WTC11 (cell line): ENCODE measurements at regions not wholly inside any gene's neighbourhood (a gene's known extent, or its start where the extent isn't known, plus 50 kb on each side); places are given as distances from the start of the nearest gene placed in this dataset.
A peak's percentile ranks its signal among the peaks of the same experiment; 100 is the strongest.

Experiments
- ATAC-seq: fragments of 200-7000 bp; cut with Tn5 transposase; 2 replicates; pipeline ENCODE4 v1.10.0; 2021; ENCODE audit warnings: mild to moderate bottlenecking, moderate library complexity
- CTCF ChIA-PET: fragments of 300-600 bp; sonication (Branson Sonifier 250); formaldehyde crosslinking; loops from one replicate; lab custom pipeline; 2021; ENCODE audit warnings: antibody characterized with exemption; lab: Charles Lee
- POLR2A ChIA-PET: fragments of 350-600 bp; sonication (Branson Sonifier 250); formaldehyde crosslinking; loops from one replicate; lab custom pipeline; 2021; ENCODE audit warnings: antibody characterized with exemption; lab: Charles Lee
- DNase-seq: peaks from one replicate; pipeline ENCODE4 v3.0.0; 2021; ENCODE audit warnings: low spot score
- H3K27ac Mint-ChIP-seq: 2 replicates; pipeline ENCODE4 v1.8.0; 2021; ENCODE audit warnings: mixed read lengths
- H3K27me3 Mint-ChIP-seq: 2 replicates; pipeline ENCODE4 v1.8.0; 2021; ENCODE audit warnings: low read depth, mild to moderate bottlenecking, moderate library complexity, mixed read lengths
- H3K36me3 Mint-ChIP-seq: 2 replicates; pipeline ENCODE4 v1.8.0; 2021; ENCODE audit warnings: mixed read lengths
- H3K4me1 Mint-ChIP-seq: 2 replicates; pipeline ENCODE4 v1.8.0; 2022; ENCODE audit warnings: mixed read lengths
- H3K4me3 Mint-ChIP-seq: 2 replicates; pipeline ENCODE4 v1.8.0; 2021; ENCODE audit warnings: mild to moderate bottlenecking, moderate library complexity, mixed read lengths
- H3K9me3 Mint-ChIP-seq: 2 replicates; pipeline ENCODE4 v1.8.0; 2021; ENCODE audit warnings: mixed read lengths
- ARID4B ChIP-seq: sonication (generic); formaldehyde crosslinking; IDR thresholded peaks from 2 replicates; pipeline ENCODE4 v1.8.0; 2023; ENCODE audit warnings: missing genetic modification reagents, mild to moderate bottlenecking, borderline replicate concordance
- CTCF ChIP-seq: fragments of 200-600 bp; IDR thresholded peaks from 2 replicates; pipeline ENCODE4 v1.8.0; 2022; ENCODE audit warnings: antibody characterized with exemption
- EMX1 ChIP-seq: fragments of 250-450 bp; sonication (Bioruptor Pico); IDR thresholded peaks from 2 replicates; pipeline ENCODE4 v1.8.0; 2021; ENCODE audit warnings: mild to moderate bottlenecking
- ERG ChIP-seq: fragments of 250-450 bp; sonication (Bioruptor Pico); IDR thresholded peaks from 2 replicates; pipeline ENCODE4 v1.8.0; 2021; ENCODE audit warnings: mild to moderate bottlenecking
- FOXP1 ChIP-seq: sonication (generic); formaldehyde crosslinking; IDR thresholded peaks from 2 replicates; pipeline ENCODE4 v1.8.0; 2022; ENCODE audit warnings: missing genetic modification reagents, mild to moderate bottlenecking, moderate library complexity, borderline replicate concordance
- IRF2 ChIP-seq: sonication (generic); formaldehyde crosslinking; IDR thresholded peaks from 2 replicates; pipeline ENCODE4 v1.8.0; 2022; ENCODE audit warnings: low read depth, missing genetic modification reagents, borderline replicate concordance
- JUN ChIP-seq: sonication (generic); formaldehyde crosslinking; IDR thresholded peaks from 2 replicates; pipeline ENCODE4 v1.8.0; 2023; ENCODE audit warnings: mild to moderate bottlenecking, missing genetic modification reagents
- MXD4 ChIP-seq: fragments of 250-450 bp; sonication (Bioruptor Pico); IDR thresholded peaks from 2 replicates; pipeline ENCODE4 v1.8.0; 2021; ENCODE audit warnings: mild to moderate bottlenecking, moderate library complexity, borderline replicate concordance
- NFYB ChIP-seq: sonication (generic); formaldehyde crosslinking; conservative IDR thresholded peaks from 2 replicates; pipeline ENCODE4 v1.8.0; 2022; ENCODE audit warnings: low read depth, missing genetic modification reagents
- NR2C2 ChIP-seq: sonication (generic); formaldehyde crosslinking; IDR thresholded peaks from 2 replicates; pipeline ENCODE4 v1.8.0; 2022; ENCODE audit warnings: mild to moderate bottlenecking, missing genetic modification reagents
- OVOL2 ChIP-seq: fragments of 250-450 bp; sonication (Bioruptor Pico); IDR thresholded peaks from 2 replicates; pipeline ENCODE4 v1.9.0; 2021; ENCODE audit warnings: mild to moderate bottlenecking, borderline replicate concordance
- PRRX2 ChIP-seq: fragments of 250-450 bp; sonication (Bioruptor Pico); IDR thresholded peaks from 2 replicates; pipeline ENCODE4 v1.8.0; 2021; ENCODE audit warnings: mild to moderate bottlenecking
- SMAD3 ChIP-seq: sonication (generic); formaldehyde crosslinking; IDR thresholded peaks from 2 replicates; pipeline ENCODE4 v1.8.0; 2022; ENCODE audit warnings: missing genetic modification reagents, mild to moderate bottlenecking, borderline replicate concordance
- SMAD4 ChIP-seq: sonication (generic); formaldehyde crosslinking; IDR thresholded peaks from 2 replicates; pipeline ENCODE4 v1.8.0; 2022; ENCODE audit warnings: mild to moderate bottlenecking, missing genetic modification reagents
- SOX15 ChIP-seq: fragments of 250-450 bp; sonication (Bioruptor Pico); IDR thresholded peaks from 2 replicates; pipeline ENCODE4 v1.9.0; 2021; ENCODE audit warnings: mild to moderate bottlenecking
- TCF7 ChIP-seq: sonication (generic); formaldehyde crosslinking; IDR thresholded peaks from 2 replicates; pipeline ENCODE4 v1.8.0; 2022; ENCODE audit warnings: mild to moderate bottlenecking, low read depth, missing genetic modification reagents, moderate library complexity
- TEAD1 ChIP-seq: sonication (generic); formaldehyde crosslinking; IDR thresholded peaks from 2 replicates; pipeline ENCODE4 v1.8.0; 2022; ENCODE audit warnings: mild to moderate bottlenecking, missing genetic modification reagents
- TP53 ChIP-seq: sonication (generic); formaldehyde crosslinking; IDR thresholded peaks from 2 replicates; pipeline ENCODE4 v1.8.1; 2023; ENCODE audit warnings: mild to moderate bottlenecking, missing genetic modification reagents
- USF1 ChIP-seq: sonication (generic); formaldehyde crosslinking; IDR thresholded peaks from 2 replicates; pipeline ENCODE4 v1.8.0; 2022; ENCODE audit warnings: mild to moderate bottlenecking, missing genetic modification reagents
- USF2 ChIP-seq: sonication (generic); formaldehyde crosslinking; IDR thresholded peaks from 2 replicates; pipeline ENCODE4 v1.8.1; 2023; ENCODE audit warnings: mild to moderate bottlenecking, missing genetic modification reagents, moderate library complexity
- ZNF512 ChIP-seq: sonication (generic); formaldehyde crosslinking; IDR thresholded peaks from 2 replicates; pipeline ENCODE4 v1.8.1; 2022; ENCODE audit warnings: missing genetic modification reagents, borderline replicate concordance

GRCh38 chr2:60052601-60053000 lies 500.9 kb downstream of the BCL11A start:
- Mint-ChIP-seq H3K9me3 (no peaks in the 10 kb centered on the region), H3K4me1 (peaks cover 31% of the 10 kb centered on the region), H3K36me3 (no peaks in the 10 kb centered on the region), H3K4me3 (no peak overlapping the region), H3K27ac (no peak overlapping the region), H3K27me3 (peaks cover 13% of the 10 kb centered on the region)
- DNase-seq (no peak), ATAC-seq (peak; percentile 39; the same call in 1 of the 2 replicates)
- TF ChIP-seq SOX15 (CRISPR knock-in tag): no peak
- no peak for TF ChIP-seq FOXP1 (CRISPR knock-in tag)
- TF ChIP-seq ARID4B (CRISPR knock-in tag): no peak
- TF ChIP-seq SMAD3: no peak
- CTCF ChIA-PET: interaction anchor here (0.9 kb wide), 1 partner anchor 50 kb away, joined by 3 read pairs; no protein-coding TSS in a partner anchor
- POLR2A ChIA-PET: no interaction called here

GRCh38 chr2:60051991-60052390 lies 501.5 kb downstream of the BCL11A start:
- no peak overlapping the region for H3K27ac Mint-ChIP-seq
- ChIA-PET CTCF (no interaction called here), POLR2A (no interaction called here)
- TF ChIP-seq CTCF (no peak), NFYB (CRISPR knock-in tag) (no peak), PRRX2 (CRISPR knock-in tag) (no peak), EMX1 (CRISPR knock-in tag) (no peak), NR2C2 (no peak), ZNF512 (CRISPR knock-in tag) (no peak), IRF2 (no peak), OVOL2 (CRISPR knock-in tag) (no peak), TP53 (no peak), USF2 (no peak), ERG (CRISPR knock-in tag) (no peak), TEAD1 (CRISPR knock-in tag) (no peak), USF1 (CRISPR knock-in tag) (no peak), JUN (no peak), SMAD4 (no peak), TCF7 (CRISPR knock-in tag) (no peak), MXD4 (CRISPR knock-in tag) (no peak)
- DNase-seq (no peak), ATAC-seq (no peak)
- no peaks in the 10 kb centered on the region for H3K36me3 Mint-ChIP-seq
- H3K4me1 Mint-ChIP-seq: peaks cover 31% of the 10 kb centered on the region
- H3K27me3 Mint-ChIP-seq: peaks cover 13% of the 10 kb centered on the region
- peaks cover 4% of the 10 kb centered on the region for H3K9me3 Mint-ChIP-seq
- H3K4me3 Mint-ChIP-seq: no peak overlapping the region
